ENCODE measurements at regions not wholly inside any gene's neighbourhood (a gene's known extent, or its start where the extent isn't known, plus 50 kb on each side); places are given as distances from the start of the nearest gene placed in this dataset.

DNA sequence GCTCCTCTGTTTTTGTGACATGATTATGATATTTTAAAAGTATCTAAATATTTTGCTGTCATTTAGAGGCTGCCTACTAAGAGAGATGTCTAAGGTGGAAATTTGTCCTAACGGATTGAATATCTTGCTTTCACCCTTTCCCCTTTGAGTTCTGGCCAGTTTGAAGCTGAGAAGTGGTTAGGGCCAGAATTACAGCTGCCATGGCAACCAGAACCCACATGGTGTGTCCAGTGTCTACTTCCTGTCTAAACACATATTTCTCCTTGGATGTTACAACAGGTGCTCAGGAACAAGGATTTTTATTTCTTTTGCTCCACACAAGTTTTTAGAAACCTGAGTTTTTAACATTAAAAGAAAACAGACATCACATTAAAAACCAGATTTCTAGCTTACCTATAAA is 335.1 kb upstream of the OR4E1 start:
- Histone ChIP-seq H3K9me3 (ENCODE audit: control insufficient read depth, low read depth, low read length) (no peaks in the 10 kb centered on the region), H3K9ac (ENCODE audit: low read length) (no peak overlapping the region), H3K36me3 (ENCODE audit: control insufficient read depth, low read depth, low read length) (no peaks in the 10 kb centered on the region), H3K27me3 (ENCODE audit: control insufficient read depth, insufficient read depth, low read length) (no peaks in the 10 kb centered on the region), H3K4me1 (ENCODE audit: control insufficient read depth, low read depth, low read length) (no peaks in the 10 kb centered on the region), H3K4me3 (ENCODE audit: low read length) (no peak overlapping the region), H3K27ac (ENCODE audit: low read length) (no peak overlapping the region)

DNA sequence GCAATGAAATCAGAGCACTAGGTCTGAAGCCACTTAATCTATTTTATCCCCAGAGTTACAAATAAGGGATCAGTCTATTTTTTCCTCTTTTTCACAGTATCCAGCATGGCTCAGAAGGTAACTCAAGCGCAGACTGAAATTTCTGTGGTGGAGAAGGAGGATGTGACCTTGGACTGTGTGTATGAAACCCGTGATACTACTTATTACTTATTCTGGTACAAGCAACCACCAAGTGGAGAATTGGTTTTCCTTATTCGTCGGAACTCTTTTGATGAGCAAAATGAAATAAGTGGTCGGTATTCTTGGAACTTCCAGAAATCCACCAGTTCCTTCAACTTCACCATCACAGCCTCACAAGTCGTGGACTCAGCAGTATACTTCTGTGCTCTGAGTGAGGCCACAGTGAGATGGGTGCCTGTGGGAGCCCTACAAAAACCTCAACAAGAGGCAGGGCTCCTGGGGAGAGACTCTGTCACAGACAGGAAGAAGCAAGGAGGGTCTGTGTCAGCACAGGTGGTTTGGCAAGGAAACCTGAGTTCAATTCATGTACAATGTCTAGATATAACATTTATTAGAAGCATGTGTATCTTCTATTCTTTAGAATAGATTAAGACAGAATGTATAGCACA is 334.3 kb upstream of the OR4E1 start:
- no peaks in the 10 kb centered on the region for H3K9me3 ChIP-seq (ENCODE audit: control insufficient read depth, low read depth, low read length)
- H3K4me3 ChIP-seq (ENCODE audit: low read length): no peak overlapping the region
- no peak overlapping the region for H3K27ac ChIP-seq (ENCODE audit: low read length)
- no peaks in the 10 kb centered on the region for H3K36me3 ChIP-seq (ENCODE audit: control insufficient read depth, low read depth, low read length)
- H3K9ac ChIP-seq (ENCODE audit: low read length): no peak overlapping the region
- H3K27me3 ChIP-seq (ENCODE audit: control insufficient read depth, insufficient read depth, low read length): no peaks in the 10 kb centered on the region
- no peaks in the 10 kb centered on the region for H3K4me1 ChIP-seq (ENCODE audit: control insufficient read depth, low read depth, low read length)

DNA sequence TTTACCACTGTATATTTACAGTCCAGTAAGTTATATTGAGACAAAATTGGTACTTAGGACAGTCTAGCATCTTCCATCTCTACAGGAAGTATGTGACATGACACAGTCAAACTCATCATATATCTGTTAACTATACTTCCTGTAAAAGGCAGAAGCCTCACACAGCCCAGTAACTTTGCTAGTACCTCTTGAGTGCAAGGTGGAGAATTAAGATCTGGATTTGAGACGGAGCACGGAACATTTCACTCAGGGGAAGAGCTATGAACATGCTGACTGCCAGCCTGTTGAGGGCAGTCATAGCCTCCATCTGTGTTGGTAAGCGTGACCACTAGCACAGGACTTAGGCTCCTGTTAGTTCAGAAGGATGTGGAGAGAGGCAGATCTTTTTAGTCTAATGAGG is 333.7 kb upstream of the OR4E1 start:
- Histone ChIP-seq H3K9ac (ENCODE audit: low read length) (no peak overlapping the region), H3K27me3 (ENCODE audit: control insufficient read depth, insufficient read depth, low read length) (no peaks in the 10 kb centered on the region), H3K4me1 (ENCODE audit: control insufficient read depth, low read depth, low read length) (peaks cover 3% of the 10 kb centered on the region), H3K4me3 (ENCODE audit: low read length) (no peak overlapping the region), H3K27ac (ENCODE audit: low read length) (no peak overlapping the region), H3K36me3 (ENCODE audit: control insufficient read depth, low read depth, low read length) (no peaks in the 10 kb centered on the region), H3K9me3 (ENCODE audit: control insufficient read depth, low read depth, low read length) (no peaks in the 10 kb centered on the region)

DNA sequence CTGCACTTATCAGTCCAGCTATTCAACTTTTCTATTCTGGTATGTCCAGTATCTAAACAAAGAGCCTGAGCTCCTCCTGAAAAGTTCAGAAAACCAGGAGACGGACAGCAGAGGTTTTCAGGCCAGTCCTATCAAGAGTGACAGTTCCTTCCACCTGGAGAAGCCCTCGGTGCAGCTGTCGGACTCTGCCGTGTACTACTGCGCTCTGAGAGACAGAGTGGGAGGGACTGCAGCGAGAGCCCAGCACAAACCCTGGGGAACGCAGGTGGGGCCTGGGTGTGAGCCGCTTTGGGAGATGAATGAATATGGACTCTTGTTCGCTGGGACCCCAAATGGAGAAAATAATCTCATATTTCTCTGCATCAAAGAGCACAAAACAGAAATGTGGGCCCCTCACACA is 329.8 kb upstream of the OR4E1 start:
- no peaks in the 10 kb centered on the region for H3K27me3 ChIP-seq (ENCODE audit: control insufficient read depth, insufficient read depth, low read length)
- no peak overlapping the region for H3K9ac ChIP-seq (ENCODE audit: low read length)
- peaks cover 3% of the 10 kb centered on the region for H3K4me1 ChIP-seq (ENCODE audit: control insufficient read depth, low read depth, low read length)
- H3K4me3 ChIP-seq (ENCODE audit: low read length): no peak overlapping the region
- H3K9me3 ChIP-seq (ENCODE audit: control insufficient read depth, low read depth, low read length): no peaks in the 10 kb centered on the region
- no peak overlapping the region for H3K27ac ChIP-seq (ENCODE audit: low read length)
- H3K36me3 ChIP-seq (ENCODE audit: control insufficient read depth, low read depth, low read length): no peaks in the 10 kb centered on the region

DNA sequence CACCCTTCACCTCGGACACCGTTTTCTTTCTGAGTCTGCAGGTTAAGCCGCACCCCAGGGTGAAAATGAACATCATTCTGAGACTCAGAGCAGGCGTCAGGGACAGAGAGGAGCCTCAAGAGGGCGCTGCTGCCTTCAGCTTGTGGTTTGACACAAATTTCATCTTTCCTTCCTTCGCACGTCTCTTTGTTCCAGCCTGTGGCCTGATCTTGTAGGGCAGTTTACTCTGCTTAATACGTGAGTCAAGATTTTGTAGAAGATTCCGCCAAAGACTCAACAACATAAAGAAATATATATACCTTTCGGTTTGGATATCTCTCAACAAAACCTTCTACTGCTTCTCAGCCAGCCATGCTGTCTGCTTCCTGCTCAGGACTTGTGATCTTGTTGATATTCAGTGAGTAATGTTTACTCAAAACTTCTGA is 329.3 kb upstream of the OR4E1 start:
- Histone ChIP-seq H3K27ac (ENCODE audit: low read length) (no peak overlapping the region), H3K27me3 (ENCODE audit: control insufficient read depth, insufficient read depth, low read length) (no peaks in the 10 kb centered on the region), H3K36me3 (ENCODE audit: control insufficient read depth, low read depth, low read length) (no peaks in the 10 kb centered on the region), H3K9ac (ENCODE audit: low read length) (no peak overlapping the region), H3K4me3 (ENCODE audit: low read length) (no peak overlapping the region), H3K9me3 (ENCODE audit: control insufficient read depth, low read depth, low read length) (no peaks in the 10 kb centered on the region), H3K4me1 (ENCODE audit: control insufficient read depth, low read depth, low read length) (peaks cover 3% of the 10 kb centered on the region)

DNA sequence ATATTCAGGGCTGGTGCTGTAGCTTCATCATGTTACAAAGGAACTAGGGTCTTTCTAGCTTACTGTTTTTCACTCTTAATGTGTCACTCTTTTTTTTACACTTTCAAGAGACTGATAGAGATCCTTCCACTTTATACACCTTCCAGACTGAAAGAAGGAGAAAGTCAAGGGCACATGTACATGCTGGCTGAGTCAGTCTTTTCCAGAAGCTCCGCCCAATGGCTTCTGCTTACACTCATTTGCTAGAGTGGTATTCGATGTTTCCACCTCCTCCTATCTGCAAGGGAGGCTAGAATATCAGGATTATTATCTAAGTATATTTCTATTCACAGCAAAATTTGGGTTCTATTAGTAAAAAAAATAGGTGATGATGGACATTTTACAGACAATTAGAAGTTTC is 325.8 kb upstream of the OR4E1 start:
- Histone ChIP-seq H3K27ac (ENCODE audit: low read length) (no peak overlapping the region), H3K4me3 (ENCODE audit: low read length) (no peak overlapping the region), H3K4me1 (ENCODE audit: control insufficient read depth, low read depth, low read length) (peaks cover 3% of the 10 kb centered on the region), H3K36me3 (ENCODE audit: control insufficient read depth, low read depth, low read length) (no peaks in the 10 kb centered on the region), H3K9me3 (ENCODE audit: control insufficient read depth, low read depth, low read length) (no peaks in the 10 kb centered on the region), H3K9ac (ENCODE audit: low read length) (no peak overlapping the region), H3K27me3 (ENCODE audit: control insufficient read depth, insufficient read depth, low read length) (no peaks in the 10 kb centered on the region)

DNA sequence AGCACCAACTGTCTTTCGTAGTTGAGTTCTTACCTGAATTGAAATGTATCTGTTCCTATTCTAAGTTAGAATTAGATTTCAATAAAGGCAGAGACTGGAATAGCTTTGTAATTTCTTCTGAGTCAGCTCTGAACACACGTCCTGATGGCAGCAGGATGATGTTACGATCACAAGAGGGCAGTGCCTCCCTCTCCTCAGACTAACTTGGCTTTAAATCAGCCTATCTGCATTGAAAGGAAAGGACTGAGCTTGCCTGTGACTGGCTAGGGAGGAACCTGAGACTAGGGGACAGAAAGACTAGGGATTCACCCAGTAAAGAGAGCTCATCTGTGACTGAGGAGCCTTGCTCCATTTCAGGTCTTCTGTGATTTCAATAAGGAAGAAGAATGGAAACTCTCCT is 323.7 kb upstream of the OR4E1 start:
- Histone ChIP-seq H3K4me3 (ENCODE audit: low read length) (no peak overlapping the region), H3K9ac (ENCODE audit: low read length) (no peak overlapping the region), H3K4me1 (ENCODE audit: control insufficient read depth, low read depth, low read length) (no peaks in the 10 kb centered on the region), H3K9me3 (ENCODE audit: control insufficient read depth, low read depth, low read length) (no peaks in the 10 kb centered on the region), H3K36me3 (ENCODE audit: control insufficient read depth, low read depth, low read length) (no peaks in the 10 kb centered on the region), H3K27ac (ENCODE audit: low read length) (no peak overlapping the region), H3K27me3 (ENCODE audit: control insufficient read depth, insufficient read depth, low read length) (no peaks in the 10 kb centered on the region)

DNA sequence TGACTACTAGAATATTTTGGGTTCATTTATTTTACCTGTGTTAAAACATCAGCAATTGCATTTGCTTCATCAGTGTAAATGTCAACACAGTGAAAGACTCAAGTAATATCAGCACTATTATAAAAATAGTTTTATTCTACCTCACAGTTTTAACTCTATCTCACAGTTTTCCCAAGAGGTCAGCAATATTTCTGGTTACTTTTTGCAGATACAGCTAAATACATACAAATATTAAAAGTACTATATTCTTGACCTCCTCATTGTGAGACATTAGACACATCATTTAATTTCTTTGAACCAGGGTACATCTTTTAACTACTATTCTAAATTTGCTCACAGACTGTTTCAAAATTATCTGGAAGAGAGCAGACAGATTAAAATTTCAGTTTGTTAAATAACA is 321.7 kb upstream of the OR4E1 start:
- Histone ChIP-seq H3K9ac (ENCODE audit: low read length) (no peak overlapping the region), H3K27me3 (ENCODE audit: control insufficient read depth, insufficient read depth, low read length) (no peaks in the 10 kb centered on the region), H3K36me3 (ENCODE audit: control insufficient read depth, low read depth, low read length) (no peaks in the 10 kb centered on the region), H3K4me1 (ENCODE audit: control insufficient read depth, low read depth, low read length) (no peaks in the 10 kb centered on the region), H3K4me3 (ENCODE audit: low read length) (no peak overlapping the region), H3K27ac (ENCODE audit: low read length) (no peak overlapping the region), H3K9me3 (ENCODE audit: control insufficient read depth, low read depth, low read length) (no peaks in the 10 kb centered on the region)

DNA sequence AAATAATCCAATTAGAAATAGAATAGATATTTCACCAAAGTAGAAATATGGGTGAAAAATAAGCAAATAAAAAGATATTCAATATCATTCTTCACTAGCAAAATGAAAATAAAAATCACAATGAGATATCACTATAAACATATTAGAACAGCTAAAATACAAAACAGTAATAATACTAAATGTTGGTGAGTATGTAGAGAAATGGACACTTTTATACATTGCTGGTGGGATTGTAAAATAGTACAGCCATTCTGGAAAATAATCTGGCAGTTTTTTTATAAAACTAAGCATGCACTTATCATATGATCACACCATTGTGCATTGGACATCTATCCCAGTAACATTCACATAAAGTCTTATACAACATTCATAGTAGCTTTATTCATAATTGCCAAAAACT is 320.2 kb upstream of the OR4E1 start:
- H3K9ac ChIP-seq (ENCODE audit: low read length): no peak overlapping the region
- H3K36me3 ChIP-seq (ENCODE audit: control insufficient read depth, low read depth, low read length): no peaks in the 10 kb centered on the region
- no peaks in the 10 kb centered on the region for H3K27me3 ChIP-seq (ENCODE audit: control insufficient read depth, insufficient read depth, low read length)
- H3K27ac ChIP-seq (ENCODE audit: low read length): no peak overlapping the region
- no peaks in the 10 kb centered on the region for H3K4me1 ChIP-seq (ENCODE audit: control insufficient read depth, low read depth, low read length)
- no peak overlapping the region for H3K4me3 ChIP-seq (ENCODE audit: low read length)
- H3K9me3 ChIP-seq (ENCODE audit: control insufficient read depth, low read depth, low read length): no peaks in the 10 kb centered on the region

DNA sequence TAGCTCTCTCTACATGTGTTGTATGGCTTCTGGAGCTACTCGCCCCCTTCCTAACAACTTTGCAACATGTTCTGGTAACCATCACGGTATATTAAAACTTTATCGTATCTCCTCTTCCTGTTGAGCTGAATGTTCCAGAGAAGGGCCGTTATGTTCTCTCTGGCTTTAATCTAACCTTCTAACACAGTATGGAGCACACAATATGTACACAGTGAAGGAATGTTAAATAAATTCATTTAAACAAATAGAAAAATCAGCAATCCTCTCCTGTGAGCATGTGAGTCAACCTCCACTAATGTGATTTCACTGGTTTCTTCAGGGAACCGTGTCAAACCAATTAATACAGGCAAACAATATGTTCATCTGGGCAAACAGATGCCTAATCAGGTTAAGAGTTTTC is 319.5 kb upstream of the OR4E1 start:
- Histone ChIP-seq H3K4me1 (ENCODE audit: control insufficient read depth, low read depth, low read length) (no peaks in the 10 kb centered on the region), H3K36me3 (ENCODE audit: control insufficient read depth, low read depth, low read length) (no peaks in the 10 kb centered on the region), H3K9ac (ENCODE audit: low read length) (no peak overlapping the region), H3K4me3 (ENCODE audit: low read length) (no peak overlapping the region), H3K27ac (ENCODE audit: low read length) (no peak overlapping the region), H3K27me3 (ENCODE audit: control insufficient read depth, insufficient read depth, low read length) (no peaks in the 10 kb centered on the region), H3K9me3 (ENCODE audit: control insufficient read depth, low read depth, low read length) (no peaks in the 10 kb centered on the region)

DNA sequence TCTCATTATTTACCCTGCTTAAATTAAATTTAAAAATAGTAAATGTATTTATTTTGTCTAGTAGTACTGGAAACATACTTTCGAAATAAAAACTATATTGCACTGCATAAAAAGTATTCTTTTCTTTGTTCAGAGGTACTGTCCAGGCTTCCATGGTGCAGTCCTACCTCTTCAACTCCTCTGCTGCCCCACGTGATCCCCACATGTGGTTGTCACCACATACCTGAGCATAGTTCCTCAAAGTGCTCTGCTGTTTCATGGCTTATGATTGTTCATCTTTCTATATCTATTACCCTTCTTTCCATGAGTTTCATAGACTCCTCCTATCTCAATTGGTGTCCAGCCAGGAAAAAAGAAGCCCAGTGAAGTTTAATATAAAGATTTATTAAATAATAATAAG is 317.5 kb upstream of the OR4E1 start:
- H3K9ac ChIP-seq (ENCODE audit: low read length): no peak overlapping the region
- H3K4me1 ChIP-seq (ENCODE audit: control insufficient read depth, low read depth, low read length): no peaks in the 10 kb centered on the region
- no peaks in the 10 kb centered on the region for H3K27me3 ChIP-seq (ENCODE audit: control insufficient read depth, insufficient read depth, low read length)

DNA sequence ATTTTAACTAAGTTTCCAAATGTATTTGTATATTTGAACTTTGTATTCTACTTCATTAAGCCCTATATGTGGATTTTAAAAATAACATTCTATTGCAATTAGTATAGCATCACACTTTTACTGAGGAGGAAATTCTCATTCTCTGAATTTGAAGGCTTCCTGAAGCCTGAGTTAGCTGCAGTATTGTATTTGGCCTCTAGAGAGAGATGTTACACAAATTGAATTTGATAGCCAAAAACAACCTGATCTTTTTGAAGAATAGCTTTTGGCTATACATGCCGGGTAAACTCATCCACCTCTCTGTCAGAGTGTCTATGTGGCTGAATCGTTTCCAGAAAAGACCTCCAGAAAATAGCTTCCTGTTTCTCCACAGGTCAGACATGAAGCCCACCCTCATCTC is 316.5 kb upstream of the OR4E1 start:
- H3K36me3 ChIP-seq (ENCODE audit: control insufficient read depth, low read depth, low read length): no peaks in the 10 kb centered on the region
- no peak overlapping the region for H3K9ac ChIP-seq (ENCODE audit: low read length)
- H3K9me3 ChIP-seq (ENCODE audit: control insufficient read depth, low read depth, low read length): no peaks in the 10 kb centered on the region
- no peak overlapping the region for H3K4me3 ChIP-seq (ENCODE audit: low read length)
- no peaks in the 10 kb centered on the region for H3K4me1 ChIP-seq (ENCODE audit: control insufficient read depth, low read depth, low read length)
- no peaks in the 10 kb centered on the region for H3K27me3 ChIP-seq (ENCODE audit: control insufficient read depth, insufficient read depth, low read length)
- no peak overlapping the region for H3K27ac ChIP-seq (ENCODE audit: low read length)

More for the DNA sequence above, 317.5 kb upstream of the OR4E1 start:
- no peak overlapping the region for H3K4me3 ChIP-seq (ENCODE audit: low read length)
- no peak overlapping the region for H3K27ac ChIP-seq (ENCODE audit: low read length)
- H3K36me3 ChIP-seq (ENCODE audit: control insufficient read depth, low read depth, low read length): no peaks in the 10 kb centered on the region
- H3K9me3 ChIP-seq (ENCODE audit: control insufficient read depth, low read depth, low read length): no peaks in the 10 kb centered on the region

Measured in iPS-18a (cell line).